Stimulated activated CD8-positive, alpha-beta memory T cell treated with anti-CD3 and anti-CD28 coated beads, Interleukin-4, amount 100 ng/mL, for 48 hours (primary cell): ENCODE measurements at regions not wholly inside any gene's neighbourhood (a gene's known extent, or its start where the extent isn't known, plus 50 kb on each side); places are given as distances from the start of the nearest gene placed in this dataset.

ENCODE experiments used
- DNase-seq: peaks from one replicate; pipeline ENCODE4 v3.0.0-alpha.2; 2020

GRCh38 chr6:145036848-145037567 lies 698.3 kb downstream of the EPM2A start:
- DNase-seq, result no peak

DNA sequence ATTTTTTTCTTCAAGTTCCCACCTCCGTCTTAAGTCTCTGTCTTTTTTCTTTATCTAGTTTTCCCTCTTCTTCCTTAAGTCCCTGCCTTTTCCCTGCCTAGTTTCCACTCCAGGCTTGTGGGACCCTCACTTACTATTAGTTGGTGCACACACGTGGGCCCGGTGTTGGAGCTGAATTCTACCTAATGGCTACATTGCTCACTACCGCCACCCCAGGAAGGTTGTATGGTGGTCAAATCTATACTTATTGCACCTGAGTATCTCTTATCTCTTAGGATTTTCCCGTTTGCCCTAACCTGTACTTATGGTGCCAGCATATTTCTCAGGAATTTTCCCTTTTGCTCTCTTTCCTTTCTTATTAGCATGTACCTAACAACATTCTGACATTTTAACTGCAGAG lies 692.8 kb downstream of the EPM2A start:
- no peak for DNase-seq

DNA sequence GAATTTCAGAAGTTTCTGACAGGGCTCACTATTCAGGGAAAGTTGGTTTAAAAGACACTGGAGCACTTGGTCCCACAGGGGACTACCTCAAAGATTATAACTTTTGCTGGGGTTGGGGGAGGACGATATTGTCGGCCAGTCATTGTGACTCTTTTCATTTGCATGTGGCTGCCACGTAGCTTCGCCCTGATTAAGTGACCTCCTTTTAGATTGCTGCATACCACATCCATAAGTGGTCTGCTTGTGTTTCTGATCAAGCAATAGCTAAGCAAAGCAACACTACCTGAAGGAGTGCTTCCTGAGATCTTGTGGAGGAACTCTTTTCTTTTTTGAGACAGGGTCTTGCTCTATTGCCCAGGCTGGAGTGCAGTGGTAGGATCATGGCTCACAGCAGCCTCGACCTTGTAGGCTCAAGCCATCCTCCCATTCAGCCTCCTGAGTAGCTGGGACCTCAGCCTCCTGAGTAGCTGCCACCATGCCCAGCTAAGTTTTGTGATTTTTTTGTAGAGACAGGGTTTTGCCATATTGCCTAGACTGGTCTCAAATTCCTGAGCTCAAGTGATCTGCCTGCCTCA lies 691.3 kb downstream of the EPM2A start:
- DNase-seq, result no peak

DNA sequence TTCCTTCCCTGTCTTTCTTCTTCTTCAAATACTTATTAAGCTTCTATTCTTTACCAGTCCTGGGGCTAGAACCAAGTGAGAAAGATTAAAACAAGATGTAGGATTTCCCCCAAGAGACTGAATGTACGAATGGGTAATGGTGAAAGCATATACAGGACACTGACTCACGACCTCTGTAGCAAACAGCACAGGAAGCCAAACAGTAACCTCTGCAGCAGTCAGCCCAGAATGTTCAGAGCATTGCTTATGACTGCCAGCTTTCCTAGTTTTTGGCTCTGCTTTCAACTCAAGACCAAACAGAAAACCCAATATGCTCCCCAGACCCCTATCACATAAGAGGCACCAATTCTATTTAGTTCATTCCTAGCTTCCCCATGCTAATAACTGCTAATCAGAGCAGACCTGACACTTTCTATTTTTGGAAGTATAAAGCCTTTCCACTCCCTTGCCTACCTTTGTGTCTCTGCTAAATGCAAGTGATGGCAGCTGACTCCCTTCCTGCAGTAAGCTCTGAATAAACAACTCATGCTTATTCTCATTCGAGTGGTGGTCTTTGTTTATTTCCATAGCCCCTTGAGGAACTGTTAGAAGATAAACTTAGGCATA lies 690.6 kb downstream of the EPM2A start:
- no peak for DNase-seq

- DNase-seq, result no peak
Measured at GRCh38 chr6:145045582-145045981, 689.7 kb downstream of the EPM2A start.

DNA sequence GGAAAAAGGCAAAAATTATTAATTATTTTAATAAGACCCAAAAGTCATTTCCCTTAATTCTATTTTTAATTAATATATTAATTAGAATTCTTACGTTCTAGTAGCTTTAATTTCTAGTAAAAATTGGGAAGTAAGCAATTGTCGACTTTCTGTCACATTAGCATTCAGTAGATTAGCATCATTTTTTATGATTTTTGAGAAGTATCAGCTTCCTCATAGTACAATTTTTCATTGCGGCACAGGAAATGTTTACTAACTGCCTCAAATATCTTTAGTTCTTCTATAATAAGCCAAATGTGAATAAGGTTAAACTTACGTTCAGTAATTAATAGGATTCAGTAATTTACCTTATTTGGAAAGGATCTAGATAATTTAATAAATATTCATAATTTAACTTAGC lies 687.4 kb downstream of the EPM2A start:
- DNase-seq, result no peak

DNA sequence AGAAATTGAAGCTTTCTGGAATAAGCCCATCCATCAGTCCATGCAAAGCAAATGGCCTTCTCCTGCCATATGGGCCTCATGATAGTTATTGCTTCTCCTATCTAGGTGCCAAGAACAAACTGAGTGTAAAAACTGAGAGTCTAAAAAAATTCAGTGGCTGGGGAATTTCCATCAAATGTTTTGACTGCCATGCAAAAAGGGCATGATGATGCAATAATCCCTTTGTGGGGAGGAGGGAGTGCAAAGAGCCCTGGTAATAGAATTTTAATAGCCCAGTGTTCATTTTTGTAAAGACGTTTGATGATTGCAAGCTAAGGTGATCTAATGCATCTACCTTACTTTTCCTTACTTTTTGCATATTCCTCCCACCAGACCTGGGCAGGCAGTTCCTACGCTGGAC lies 683.7 kb downstream of the EPM2A start:
- DNase-seq, result no peak

- DNase-seq, result no peak
Measured at GRCh38 chr6:145055567-145055966, 679.8 kb downstream of the EPM2A start.

GRCh38 chr6:145060714-145061113 lies 674.6 kb downstream of the EPM2A start:
- DNase-seq, result no peak

DNA sequence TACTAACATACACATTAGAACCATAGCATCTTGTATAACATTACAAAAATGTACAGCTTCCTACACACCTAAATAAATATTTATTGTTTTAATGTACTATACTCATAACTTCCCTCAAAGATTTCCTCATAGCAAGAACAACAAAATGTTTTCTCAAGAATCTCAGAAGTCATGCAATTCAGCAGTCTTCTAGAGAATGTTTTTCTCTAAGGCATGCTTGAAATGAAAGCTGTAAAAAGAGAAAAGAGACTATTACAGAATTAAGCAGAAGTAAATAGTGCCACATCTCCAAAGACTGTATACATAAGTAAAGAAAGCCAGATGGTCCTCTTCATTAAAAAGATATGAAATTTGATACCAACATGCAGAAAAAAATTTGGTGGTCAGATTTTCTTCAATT lies 672.2 kb downstream of the EPM2A start:
- DNase-seq, result no peak

GRCh38 chr6:145067430-145067829 lies 667.9 kb downstream of the EPM2A start:
- DNase-seq, result no peak

GRCh38 chr6:145068577-145068976 lies 666.7 kb downstream of the EPM2A start:
- DNase-seq, result no peak

DNA sequence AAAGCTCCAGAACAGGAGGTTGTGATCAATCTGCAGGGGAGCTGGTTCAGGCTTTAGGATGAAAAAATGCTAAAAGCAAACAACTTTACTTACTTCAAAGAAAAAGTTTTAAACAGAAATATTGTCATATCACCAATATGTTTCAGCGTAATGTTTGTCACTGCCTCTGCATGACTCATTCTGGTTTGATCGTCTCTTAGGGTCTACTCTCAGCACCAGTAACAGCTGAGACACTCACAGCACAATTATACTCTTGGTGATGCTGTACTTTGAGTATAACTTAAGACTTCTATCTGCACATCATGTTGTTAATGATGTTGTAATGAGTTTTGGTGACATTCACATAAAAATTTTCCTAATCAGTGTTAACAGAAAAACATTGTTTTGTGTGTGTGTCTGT lies 665.4 kb downstream of the EPM2A start:
- no peak for DNase-seq

GRCh38 chr6:145070791-145071190 lies 664.5 kb downstream of the EPM2A start:
- no peak for DNase-seq

- DNase-seq, result no peak
Measured at GRCh38 chr6:145071836-145072235, 663.5 kb downstream of the EPM2A start.

DNA sequence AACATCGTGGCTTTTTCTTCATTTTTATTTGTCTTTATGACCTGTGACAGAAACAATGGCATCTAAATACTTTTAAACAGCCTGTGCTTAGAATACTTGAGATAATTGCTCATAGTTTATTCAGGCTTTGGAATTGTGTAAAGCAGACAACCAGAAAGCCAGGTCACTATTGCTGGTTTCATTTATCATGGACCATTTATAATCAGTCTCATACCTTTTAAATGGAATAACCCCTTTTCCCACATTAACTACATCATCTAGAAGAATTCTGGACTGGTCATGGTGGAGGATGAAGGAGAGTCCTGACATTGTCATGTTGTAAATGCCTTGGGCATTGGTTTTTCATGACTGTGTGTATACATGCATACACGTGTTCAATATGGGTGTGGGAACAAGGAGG lies 661.5 kb downstream of the EPM2A start:
- DNase-seq, result no peak

GRCh38 chr6:145074805-145075204 lies 660.5 kb downstream of the EPM2A start:
- no peak for DNase-seq

GRCh38 chr6:145075425-145075824 lies 659.9 kb downstream of the EPM2A start:
- DNase-seq, result no peak

DNA sequence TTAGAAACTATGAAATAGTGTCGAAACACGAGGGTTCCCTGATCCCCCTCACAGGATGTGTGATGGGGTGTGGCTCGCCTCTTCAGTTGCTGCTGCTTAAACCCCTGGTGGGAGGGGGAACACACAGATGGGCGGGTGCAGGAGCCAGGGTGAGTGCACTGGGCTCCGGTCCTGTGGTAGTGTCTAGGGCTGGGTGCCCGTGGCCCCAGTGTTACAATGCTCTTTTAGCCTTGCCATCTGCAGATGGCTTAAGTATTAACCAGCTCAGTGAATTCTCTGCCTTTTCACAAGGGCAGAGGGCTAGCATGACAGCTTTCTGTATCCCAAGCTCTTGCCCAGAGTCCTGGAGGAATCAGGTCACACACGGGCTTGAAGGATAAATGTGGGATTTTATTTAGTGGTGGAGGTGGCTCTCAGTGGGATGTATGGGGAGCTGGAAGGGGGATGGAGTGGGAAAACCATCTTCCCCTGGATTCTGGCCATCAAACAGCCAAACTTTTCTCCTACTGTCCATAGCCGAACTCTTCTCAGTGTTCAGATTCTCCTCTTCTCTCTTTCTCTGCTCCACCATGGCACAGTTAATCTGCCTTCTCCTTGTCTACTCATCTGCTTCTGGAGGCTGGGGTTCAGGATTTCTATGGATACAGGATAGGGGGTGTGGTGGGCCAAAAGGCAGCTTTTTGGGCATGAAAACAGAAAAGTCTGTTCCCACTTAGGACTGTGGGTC lies 659.0 kb downstream of the EPM2A start:
- DNase-seq, result no peak

- no peak for DNase-seq
Measured at GRCh38 chr6:145077382-145077781, 657.9 kb downstream of the EPM2A start.

DNA sequence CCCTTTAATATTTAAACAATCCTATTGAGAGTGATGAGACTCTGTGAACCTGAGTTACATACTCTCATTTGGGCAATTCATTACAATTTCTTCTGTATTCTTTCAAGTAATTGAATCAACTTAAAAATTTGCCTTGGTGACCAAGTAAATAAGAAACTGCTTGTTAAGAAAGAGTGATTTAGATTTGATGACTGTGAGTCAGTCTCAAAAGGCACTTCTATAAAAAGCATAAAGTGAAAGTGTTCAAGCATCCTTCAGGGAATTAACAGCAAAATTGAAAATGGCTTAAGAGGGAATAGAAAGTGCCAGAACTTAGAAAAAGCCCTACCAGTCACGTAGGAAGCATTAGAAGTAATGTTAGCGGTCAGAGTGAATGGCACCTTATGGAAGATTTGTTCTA lies 654.7 kb downstream of the EPM2A start:
- DNase-seq, result no peak

GRCh38 chr6:145081677-145082076 lies 653.6 kb downstream of the EPM2A start:
- DNase-seq, result no peak

- no peak for DNase-seq
Measured at GRCh38 chr6:145082359-145082758, 653.0 kb downstream of the EPM2A start.

DNA sequence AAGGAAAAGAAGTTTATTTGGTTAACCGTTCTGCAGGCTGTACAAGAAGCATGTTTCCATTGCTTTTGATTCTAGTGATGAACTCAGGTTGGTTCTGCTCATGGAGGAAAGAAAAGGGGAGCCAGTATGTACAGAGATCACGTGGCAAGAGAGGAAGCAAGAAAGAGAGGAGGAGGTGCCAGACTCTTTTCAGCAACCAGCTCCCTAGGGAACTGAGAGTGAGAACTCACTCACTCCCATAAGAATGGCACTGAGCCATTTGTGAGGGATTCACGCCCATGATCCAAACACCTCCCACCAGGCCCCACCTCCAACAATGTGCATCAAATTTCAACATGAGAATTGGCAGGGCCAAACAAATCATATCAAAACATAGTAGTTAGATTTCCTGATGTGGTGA lies 649.1 kb downstream of the EPM2A start:
- DNase-seq, result no peak
